ENCODE measurements at regions not wholly inside any gene's neighbourhood (a gene's known extent, or its start where the extent isn't known, plus 50 kb on each side); places are given as distances from the start of the nearest gene placed in this dataset.

- no peak for DNase-seq (ENCODE audit: low spot score)
Observed at GRCh38 chr5:72619251-72619650, 112.0 kb upstream of the ZNF366 start.

- no peak for DNase-seq (ENCODE audit: low spot score)
Observed at GRCh38 chr5:72618708-72619107, 111.5 kb upstream of the ZNF366 start.

DNA sequence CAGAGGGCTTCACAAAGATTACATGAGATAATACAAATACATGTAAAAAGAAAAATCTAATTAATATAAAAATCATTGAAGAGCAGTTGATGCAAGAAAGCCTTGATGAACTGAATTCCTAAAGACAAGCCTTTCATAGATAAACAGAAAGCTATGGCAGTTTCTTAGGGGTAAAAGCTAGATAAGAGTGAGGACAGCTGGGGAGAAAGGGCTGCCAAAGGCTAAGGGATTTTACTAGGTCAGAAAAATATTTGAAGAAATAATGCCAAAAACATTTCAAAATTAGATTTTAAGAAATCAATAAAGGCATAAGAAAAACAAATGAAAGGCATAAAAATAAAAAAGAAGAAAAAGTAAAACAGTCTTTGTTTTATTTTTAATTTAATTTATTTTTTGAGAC lies 107.9 kb upstream of the ZNF366 start:
- DNase-seq (ENCODE audit: low spot score), result no peak

DNA sequence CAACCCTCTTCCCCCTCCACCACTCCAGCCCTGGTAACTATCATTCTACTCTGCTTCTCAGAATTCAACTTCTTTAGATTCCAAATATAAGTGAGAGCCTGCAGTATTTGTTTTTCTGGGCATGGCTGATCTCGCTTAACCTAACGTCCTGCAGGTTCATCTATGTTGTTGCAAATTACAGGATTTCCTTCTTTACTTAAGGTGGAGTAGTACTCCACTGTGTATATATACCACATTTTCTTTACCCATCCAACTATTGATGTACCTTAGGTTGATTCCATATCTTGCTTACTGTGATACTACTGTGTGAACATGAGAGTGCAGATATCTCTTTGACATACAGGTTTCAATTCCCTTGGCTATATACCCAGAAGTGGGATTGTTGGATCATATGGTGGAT lies 106.3 kb upstream of the ZNF366 start:
- no peak for DNase-seq (ENCODE audit: low spot score)

DNA sequence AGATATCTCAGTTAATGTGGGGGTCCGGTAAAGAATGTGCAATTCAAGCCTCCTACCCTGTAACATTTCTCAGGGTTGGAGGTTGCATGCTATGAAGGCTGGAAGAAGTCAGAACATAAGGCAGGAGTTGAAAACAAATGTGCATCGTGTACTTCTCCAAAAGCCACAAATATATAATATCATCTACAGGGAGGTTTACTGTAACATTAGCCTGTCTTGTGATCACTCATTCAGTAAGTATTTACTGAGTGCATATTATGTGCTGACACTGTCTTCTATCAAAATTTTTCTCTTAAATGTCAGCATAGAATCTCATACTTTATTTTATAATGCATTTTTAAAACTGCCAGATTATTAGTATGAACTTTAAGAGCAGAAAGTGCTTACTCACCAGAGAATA lies 105.6 kb upstream of the ZNF366 start:
- DNase-seq (ENCODE audit: low spot score), result no peak

GRCh38 chr5:72611118-72611730 lies 104.0 kb upstream of the ZNF366 start:
- DNase-seq (ENCODE audit: low spot score), result peak; percentile 84

- no peak for DNase-seq (ENCODE audit: low spot score)
Observed at GRCh38 chr5:72608926-72609325, 101.7 kb upstream of the ZNF366 start.

DNA sequence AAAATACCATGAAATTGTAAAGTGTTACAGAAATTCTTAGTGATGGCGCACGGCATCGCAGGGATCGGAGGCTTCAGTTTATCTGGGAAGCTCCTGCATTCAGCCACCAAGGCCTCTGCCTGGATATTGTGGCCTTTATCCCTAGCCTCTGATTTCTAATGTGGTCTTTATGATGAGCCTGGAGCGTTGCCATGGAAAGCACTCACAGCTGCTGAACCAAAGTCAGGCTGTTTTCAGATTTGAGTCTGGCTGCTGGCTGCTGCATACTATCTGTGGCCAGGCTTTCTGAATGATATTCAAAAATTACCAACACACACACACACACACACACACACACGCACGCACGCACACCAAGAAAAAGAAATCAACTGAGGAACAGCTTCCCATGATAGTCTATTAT lies 101.1 kb upstream of the ZNF366 start:
- no peak for DNase-seq (ENCODE audit: low spot score)

GRCh38 chr5:72607381-72607780 lies 100.2 kb upstream of the ZNF366 start:
- DNase-seq (ENCODE audit: low spot score), result no peak

DNA sequence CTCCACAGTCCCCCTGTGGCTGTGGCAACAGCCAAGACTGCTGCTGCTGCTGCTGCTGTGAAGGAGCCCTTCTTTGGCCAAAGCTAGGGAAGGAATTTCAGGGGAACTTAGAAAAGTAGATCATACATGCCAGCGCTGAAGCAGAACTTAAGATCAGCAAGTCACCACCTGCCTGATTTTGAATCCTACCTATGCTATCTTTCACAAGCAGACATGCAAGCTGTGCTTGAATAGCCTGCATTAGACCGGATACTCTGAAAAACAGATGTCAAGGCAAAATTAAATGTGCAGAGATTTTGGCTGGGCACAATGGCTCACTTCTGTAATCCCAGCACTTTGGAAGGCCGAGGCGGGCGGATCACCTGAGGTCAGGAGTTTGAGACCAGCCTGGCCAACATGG lies 99.3 kb upstream of the ZNF366 start:
- no peak for DNase-seq (ENCODE audit: low spot score)

DNA sequence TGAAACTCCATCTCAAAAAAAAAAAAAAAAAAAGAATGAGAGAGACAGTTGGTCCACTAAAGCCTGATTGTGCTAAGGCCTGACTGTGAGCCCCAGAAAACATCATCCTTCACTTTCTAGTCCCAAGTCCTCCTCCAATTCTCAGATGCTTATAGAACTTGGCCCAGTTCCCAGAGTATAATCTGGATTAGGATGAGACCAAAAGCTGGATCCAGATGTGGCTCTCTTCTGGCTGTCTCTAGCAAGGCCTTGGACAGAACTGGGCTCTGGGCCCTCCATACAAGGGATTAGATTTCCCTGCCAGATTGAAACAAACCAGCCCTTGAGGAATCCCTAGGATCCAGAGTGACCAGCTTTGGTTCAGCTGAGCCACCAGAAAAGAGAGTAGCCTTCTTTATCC lies 98.4 kb upstream of the ZNF366 start:
- no peak for DNase-seq (ENCODE audit: low spot score)

DNA sequence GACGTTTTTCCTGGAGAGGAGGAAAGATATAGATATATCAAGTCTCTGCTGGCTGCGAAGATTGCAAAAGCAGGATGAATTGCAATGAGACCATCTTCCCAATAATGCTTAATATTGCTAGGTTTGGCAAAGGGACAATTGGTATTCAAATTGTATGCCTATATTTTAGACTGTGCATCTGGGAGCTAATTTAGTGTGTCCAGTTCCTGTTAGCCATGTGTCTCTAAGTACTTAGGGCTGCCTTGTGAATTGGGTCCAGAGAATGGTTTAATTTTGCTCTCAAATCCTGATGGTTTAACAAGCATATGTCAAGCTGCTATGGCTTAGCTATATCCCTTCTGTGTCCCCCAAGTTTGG lies 97.6 kb upstream of the ZNF366 start:
- DNase-seq (ENCODE audit: low spot score), result no peak

GRCh38 chr5:72604111-72604797 lies 97.0 kb upstream of the ZNF366 start:
- no peak for DNase-seq (ENCODE audit: low spot score)

GRCh38 chr5:72602696-72603685 lies 95.8 kb upstream of the ZNF366 start:
- no peak for DNase-seq (ENCODE audit: low spot score)

DNA sequence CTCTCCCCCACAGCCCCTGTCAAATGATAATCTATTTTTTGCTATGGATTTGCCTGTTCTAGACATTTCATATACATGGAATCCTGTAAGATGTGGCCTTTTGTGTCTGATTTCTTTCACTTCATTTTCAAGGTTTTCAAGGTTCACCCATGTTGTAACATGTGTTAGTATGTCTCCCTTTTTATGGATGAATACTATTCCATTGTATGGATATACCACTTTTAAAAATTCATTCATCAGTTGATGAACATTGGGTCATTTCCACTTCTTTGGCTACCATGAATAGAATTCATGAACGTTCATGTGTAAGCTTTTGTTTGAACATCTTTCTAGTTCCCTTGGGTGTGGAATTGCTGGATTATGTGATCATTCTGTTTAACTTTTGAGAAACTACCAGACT lies 94.7 kb upstream of the ZNF366 start:
- no peak for DNase-seq (ENCODE audit: low spot score)

DNA sequence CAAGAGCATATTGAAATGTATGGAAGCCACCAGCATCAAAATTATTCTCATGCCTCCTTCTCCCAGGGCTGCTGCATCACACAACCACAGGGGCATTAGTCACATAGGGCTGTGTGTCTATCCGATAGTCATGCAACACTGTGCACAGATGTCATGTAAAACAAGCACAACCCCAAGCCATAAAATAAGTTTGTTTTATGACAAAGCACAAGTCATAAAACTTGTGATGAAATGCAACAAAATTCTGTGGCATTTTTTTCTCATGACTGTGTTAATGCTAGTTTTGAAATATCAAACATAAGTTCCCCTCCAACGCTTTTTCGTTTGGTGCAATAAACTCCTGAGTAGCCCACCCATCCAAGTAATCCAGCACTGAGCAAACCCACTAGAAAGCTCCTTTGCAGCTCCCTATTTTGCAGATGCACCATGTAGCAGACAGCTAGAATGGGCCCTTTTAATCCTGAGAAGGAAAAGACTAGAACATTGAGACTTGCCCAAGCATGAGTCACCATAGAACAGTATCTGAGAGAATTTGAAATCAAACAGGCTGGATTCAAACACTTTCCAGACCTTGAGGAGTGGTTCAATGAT lies 93.3 kb upstream of the ZNF366 start:
- DNase-seq (ENCODE audit: low spot score), result peak; percentile 84

- DNase-seq (ENCODE audit: low spot score), result peak; percentile 55
Observed at GRCh38 chr5:72599519-72600370, 92.5 kb upstream of the ZNF366 start.

- DNase-seq (ENCODE audit: low spot score), result no peak
Observed at GRCh38 chr5:72599065-72599433, 91.8 kb upstream of the ZNF366 start.

DNA sequence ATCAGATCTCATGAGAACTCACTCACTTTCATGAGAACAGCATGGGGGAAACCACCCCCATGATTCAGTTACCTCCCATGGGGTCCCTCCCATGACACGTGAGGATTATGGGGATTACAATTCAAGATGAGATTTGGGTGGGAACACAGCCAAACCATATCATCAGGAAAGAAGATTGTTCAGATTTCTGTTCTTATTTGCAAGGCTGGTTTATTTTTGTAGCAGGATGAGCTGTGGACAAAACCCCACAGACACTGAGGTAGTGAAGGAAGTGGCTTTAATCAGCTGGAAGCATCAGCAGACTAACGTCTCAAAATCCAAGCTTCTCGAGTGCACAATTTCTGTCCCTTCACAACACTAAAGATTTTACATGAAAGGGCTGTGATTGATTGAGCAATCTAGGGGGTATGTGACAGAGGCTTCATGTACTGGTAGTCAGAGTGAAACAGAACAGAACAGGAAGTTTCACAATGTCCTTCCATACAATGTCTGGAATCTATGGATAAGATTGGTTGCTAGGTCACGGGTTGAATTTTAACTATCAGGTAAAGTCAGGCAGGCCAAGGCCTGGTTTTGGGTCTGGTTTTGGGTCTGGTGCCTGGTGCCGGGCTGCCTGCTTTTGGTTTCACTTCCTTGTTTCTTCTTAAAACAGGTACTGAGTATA lies 91.3 kb upstream of the ZNF366 start:
- no peak for DNase-seq (ENCODE audit: low spot score)

DNA sequence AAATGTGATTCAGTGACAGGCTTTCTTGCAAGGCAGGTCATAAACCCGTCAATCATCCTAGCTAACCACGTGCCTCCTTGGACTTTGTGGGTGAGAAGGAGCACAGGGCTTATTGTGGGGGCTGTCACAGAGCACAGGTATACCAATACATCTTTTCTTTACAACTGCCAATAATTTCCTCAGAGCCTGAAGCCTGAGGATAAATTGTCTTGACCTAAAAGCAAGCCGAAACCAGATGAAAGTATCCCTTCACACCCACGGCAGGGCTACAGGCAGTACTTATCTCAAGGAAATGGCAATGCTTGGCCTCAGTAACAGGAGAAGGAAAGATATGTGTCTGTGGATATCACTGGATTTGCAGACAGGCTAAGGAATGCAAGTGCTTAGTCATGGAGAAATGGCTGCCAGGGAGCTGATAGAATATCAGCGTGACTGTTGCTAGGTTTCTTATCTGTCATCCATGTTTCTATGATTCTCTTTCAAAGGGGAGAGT lies 90.3 kb upstream of the ZNF366 start:
- DNase-seq (ENCODE audit: low spot score), result peak; percentile 78

DNA sequence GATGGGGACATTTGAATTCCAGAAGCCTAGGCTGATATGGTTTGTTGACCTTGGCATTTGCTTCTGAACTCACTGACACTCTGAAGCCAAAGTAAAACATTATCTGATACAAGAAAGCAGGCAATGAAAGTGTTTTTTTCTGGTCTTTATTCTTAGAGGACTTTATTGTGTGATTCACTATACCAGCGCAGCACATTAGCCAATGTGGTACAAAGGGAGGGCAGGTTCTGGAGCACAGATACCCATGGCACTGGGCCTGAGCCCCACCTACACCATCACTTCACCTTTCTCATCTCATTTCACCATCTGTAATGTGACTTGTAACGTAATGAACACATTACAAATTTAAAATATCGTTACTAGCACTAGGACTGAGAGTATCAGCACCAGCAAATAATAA lies 89.7 kb upstream of the ZNF366 start:
- no peak for DNase-seq (ENCODE audit: low spot score)

Data from GM03348 (cell line).